ENCODE measurements at regions not wholly inside any gene's neighbourhood (a gene's known extent, or its start where the extent isn't known, plus 50 kb on each side); places are given as distances from the start of the nearest gene placed in this dataset.
"Not testable (repeated sequence)": the region's sequence is repeated elsewhere in the genome, so short reads cannot be mapped to it uniquely, and the experiment has no call there.

- DNase-seq (ENCODE audit: low read depth): no peak
These were observed 529.7 kb downstream of the TBC1D32 start for GRCh38 chr6:120804612-120805011.

DNA sequence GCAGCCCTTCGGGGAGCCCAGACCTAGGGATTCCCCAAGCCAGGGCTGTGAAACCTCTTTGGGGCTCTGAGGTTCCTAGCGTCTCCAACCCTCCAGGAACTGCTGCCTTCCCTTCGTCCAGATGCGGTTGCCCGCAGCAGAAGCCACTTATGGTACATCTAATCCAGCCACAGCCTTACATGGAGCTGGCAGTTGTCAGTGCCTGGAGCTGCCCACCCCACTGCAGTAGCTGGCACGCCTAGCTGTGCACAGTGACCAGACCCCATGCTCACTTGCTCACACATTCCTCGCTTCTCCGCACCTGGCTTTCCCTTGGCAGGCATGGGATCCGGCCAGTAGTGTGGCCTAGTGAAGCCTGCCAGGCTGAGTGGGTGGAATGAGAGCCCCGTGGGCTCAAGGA lies 547.6 kb downstream of the TBC1D32 start:
- DNase-seq (ENCODE audit: low read depth): no peak

DNA sequence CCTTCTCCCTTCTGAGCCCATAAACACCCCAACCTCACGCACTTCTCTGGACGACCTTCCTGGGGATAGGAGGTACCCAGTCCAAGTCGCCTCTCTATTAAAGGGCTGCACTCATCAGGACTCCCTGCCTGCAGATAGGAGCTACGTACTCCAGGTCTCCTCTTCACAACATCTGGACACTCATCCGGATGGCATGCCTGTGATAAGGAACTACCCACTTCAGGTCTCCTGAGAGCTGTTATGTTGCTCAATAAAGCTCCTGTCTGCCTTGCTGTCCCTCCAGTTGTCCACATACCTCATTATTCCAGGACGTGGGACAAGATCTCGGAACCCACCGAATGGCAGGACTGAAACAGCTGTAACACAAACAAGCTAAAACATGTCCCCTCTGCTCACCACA lies 548.0 kb downstream of the TBC1D32 start:
- no peak for DNase-seq (ENCODE audit: low read depth)

DNA sequence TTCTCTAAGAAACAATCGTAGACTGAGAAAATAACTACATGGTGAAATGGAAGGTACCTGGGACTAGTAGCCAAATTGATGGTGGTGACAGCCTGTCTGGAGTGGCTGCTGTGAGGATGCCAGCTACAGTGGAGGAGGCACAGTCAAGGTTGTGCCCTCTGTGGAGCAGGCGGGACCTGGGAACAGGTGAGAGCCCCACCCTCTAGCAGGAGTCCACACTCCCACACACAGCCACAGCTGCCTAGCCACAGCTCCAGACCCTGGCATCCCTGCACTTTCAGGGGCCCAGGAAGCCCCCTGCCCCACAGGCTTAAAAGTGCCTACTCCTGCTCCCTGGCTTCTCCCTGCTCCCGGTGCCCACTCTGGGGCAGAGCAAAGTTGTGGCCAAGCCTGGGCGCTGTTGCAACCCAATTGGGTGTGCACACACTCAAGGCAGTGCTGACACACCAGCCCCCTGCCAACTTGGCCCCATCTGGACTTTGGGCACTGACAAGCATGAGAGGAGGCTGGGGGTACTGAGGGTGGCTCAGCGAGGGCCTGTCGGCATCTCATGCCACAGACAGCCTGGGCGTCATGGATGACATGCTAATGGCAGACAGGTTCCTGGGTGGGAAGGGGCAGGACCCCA lies 548.7 kb downstream of the TBC1D32 start:
- DNase-seq (ENCODE audit: low read depth): no peak

DNA sequence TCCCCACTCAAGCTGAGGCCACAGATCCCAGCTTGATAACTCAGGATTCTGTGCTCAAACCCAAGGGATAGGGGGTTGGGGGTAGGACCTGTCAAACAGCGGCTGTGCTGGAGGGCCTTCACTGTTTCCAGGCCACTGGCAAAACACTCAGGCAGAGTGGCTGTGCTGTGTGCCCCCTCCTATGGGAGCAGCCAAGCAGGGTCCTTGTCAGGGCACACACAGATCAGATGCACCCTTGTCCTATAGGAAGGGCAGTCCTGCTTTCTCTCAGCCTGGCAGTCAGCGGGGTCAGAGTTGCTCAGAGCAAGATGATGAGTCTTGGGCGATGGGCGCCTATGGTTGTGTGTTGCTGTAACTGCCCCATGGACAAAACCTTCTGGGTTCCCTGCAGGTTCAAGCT lies 554.8 kb downstream of the TBC1D32 start:
- no peak for DNase-seq (ENCODE audit: low read depth)

DNA sequence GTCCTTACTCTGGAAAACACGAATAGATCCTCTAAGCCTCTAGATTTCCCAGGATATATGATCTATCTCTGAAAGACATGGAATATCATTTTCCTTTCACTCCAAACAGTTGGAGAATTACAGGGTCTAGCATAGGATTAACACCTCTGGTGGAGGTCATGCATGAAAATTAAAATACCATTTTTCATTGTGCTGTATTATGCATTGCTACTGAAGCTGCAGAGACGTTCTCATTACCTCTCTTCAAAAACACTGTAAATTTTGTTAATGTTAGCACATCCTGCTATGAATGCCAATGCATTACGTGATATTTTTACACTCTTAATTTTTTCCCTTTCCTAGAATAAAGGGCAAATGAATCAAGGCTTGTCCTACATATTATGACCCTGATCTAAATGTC lies 558.6 kb downstream of the TBC1D32 start:
- DNase-seq (ENCODE audit: low read depth): no peak

DNA sequence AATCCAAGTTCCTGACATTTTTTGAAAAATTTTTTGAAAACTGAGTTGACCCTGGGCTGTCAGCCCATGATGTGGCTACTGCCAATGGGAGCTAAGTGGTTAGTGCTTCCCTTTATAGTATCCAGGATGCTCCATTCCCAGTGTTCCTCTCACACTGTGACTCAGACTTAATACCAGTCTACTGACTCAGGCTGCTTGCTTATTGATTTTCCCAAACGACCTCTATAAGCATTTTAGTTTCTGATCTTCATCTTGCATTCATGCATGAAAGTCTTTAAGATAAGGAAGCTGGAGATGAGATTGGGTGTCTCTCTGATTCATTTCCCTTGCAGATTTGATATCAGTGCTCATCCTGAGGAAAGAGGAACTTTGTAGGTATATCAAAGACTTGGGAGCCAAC lies 560.0 kb downstream of the TBC1D32 start:
- DNase-seq (ENCODE audit: low read depth): no peak

GRCh38 chr6:120771019-120771418 lies 563.3 kb downstream of the TBC1D32 start:
- DNase-seq (ENCODE audit: low read depth): no peak

GRCh38 chr6:120764312-120764711 lies 570.0 kb downstream of the TBC1D32 start:
- DNase-seq (ENCODE audit: low read depth): no peak

- no peak for DNase-seq (ENCODE audit: low read depth)
These were observed 574.7 kb downstream of the TBC1D32 start for GRCh38 chr6:120759570-120759969.

- not testable (repeated sequence) for DNase-seq (ENCODE audit: low read depth)
These were observed 585.7 kb downstream of the TBC1D32 start for GRCh38 chr6:120748574-120748973.

DNA sequence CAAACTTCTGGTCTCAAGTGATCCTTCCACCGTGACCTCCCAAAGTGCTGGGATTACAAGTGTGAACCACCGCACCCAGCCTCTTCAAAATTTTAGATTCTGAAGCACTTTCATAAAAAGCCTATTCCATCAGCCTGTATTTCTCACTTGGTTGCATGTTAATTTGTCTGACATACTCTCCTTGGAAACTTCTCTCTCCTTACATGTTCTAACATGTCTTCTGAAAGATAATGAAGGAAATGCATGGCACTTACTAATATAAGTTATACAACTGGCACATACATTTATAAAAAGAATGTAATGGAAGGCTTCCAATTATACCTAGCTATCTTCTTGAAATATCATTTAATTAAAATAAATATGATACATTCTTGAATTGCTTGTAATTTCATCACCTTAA lies 597.5 kb downstream of the TBC1D32 start:
- DNase-seq (ENCODE audit: low read depth): no peak

GRCh38 chr6:120735641-120736040 lies 598.6 kb downstream of the TBC1D32 start:
- no peak for DNase-seq (ENCODE audit: low read depth)

DNA sequence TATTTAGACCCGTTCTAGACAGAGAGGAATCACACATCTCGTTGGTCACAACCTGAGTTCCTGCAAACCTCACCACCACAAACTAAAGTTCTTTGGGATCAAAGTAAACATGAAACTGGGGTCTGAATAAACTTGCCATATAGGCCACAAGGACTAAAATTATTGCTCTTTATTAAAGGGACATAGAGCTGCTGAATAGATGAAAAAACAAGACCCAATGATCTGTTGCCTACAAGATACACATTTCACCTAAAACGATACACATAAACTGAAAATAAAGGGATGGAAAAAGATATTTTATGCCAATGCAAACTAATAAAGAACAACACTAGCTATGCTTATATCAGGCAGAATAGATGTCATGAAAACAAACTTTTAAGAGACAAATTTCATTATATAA lies 623.0 kb downstream of the TBC1D32 start:
- no peak for DNase-seq (ENCODE audit: low read depth)

DNA sequence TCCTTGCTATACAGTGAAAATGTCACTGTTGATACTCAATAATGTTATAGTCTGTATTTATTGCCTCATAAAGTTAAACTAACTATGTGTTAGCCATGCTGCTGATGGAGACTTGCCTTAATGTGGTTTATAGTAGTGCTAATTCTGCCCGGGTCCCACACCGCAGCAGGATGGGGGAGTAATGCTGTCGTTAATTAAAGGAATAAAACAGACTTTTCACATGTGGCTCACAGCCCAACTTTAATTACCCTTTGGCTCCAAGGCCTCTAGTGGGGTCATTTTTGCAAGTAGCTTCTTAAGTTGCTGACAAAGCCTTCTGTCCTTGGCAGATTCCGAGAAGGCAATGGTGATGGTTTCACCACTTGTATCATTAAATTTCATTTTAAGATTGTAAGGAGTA lies 634.3 kb downstream of the TBC1D32 start:
- DNase-seq (ENCODE audit: low read depth): no peak

DNA sequence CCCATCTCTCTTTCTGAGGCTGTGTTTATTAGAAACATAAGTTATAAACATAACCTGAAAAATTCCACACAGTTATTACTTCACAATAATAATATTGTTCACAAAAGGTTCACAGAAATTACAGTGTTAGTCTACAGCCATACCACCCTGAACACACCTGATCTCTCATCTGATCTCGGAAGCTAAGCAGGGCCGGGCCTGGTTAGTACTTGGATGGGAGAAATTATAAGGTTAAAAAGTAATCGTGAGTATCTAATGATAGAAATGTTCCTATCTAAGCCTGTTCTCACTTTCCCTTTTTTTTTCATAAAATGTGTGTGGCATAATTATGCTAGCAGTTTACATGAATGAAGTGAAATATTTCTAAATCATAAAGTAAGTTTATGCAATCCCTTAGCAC lies 647.8 kb downstream of the TBC1D32 start:
- DNase-seq (ENCODE audit: low read depth): no peak

- DNase-seq (ENCODE audit: low read depth): no peak
These were observed 652.1 kb downstream of the TBC1D32 start for GRCh38 chr6:120682145-120682544.

GRCh38 chr6:120681204-120681603 lies 653.1 kb downstream of the TBC1D32 start:
- no peak for DNase-seq (ENCODE audit: low read depth)

GRCh38 chr6:120675886-120676285 lies 658.4 kb downstream of the TBC1D32 start:
- DNase-seq (ENCODE audit: low read depth): no peak

DNA sequence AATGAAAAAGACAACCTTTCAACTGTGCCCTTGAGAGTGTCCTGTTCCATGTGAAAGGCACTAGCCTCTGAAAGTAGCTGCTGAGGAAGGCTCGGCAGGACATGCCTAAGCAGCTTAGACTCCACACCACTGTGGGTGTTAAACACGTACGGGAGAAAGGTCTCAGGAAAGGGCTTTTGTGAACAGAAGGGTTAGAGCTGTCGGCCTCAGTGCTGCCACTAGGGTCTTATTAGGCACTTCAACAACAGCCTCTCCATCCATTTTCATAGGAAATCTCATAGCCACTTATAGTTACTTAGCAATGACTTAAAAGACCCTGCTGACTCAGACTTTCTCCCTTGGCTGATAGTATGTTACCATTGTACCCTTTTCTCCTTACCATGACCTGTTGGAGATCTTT lies 662.8 kb downstream of the TBC1D32 start:
- no peak for DNase-seq (ENCODE audit: low read depth)

- no peak for DNase-seq (ENCODE audit: low read depth)
These were observed 681.8 kb downstream of the TBC1D32 start for GRCh38 chr6:120652506-120652905.

DNA sequence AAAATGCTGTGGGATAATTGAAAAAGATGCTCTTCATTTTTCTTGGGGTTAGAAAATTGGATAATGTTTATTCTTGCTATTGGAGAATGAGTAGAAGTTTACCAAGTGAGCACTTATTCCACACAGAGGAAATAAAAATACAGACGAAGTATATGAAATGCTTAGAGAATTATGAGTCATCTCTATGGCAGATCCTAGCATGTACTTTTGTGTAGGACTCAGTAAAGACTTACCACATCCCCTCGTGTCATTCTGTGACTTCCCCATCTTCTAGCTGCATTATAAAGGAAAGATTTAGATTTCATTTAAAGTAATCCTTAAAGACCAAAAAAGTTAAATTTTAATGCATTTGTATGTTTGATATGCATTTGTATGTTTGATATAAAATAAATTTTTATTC lies 685.6 kb downstream of the TBC1D32 start:
- no peak for DNase-seq (ENCODE audit: low read depth)

- DNase-seq (ENCODE audit: low read depth): no peak
These were observed 688.2 kb downstream of the TBC1D32 start for GRCh38 chr6:120646101-120646500.

DNA sequence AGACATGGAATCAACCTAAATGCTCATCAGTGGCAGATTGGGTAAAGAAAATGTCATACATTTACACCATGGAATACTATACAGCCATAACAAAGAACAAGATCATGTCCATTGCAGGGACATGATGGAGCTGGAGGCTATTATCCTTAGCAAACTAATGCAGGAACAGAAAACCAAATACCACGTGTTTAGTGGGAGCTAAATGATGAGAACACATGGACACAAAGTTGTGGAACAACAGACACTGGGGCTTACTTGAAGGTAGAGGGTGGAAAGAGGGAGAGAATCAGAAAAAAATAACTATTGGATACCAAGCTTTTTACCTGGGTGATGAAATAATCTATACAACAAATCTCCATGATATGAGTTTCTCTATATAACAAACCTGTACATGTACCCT lies 701.3 kb downstream of the TBC1D32 start:
- no peak for DNase-seq (ENCODE audit: low read depth)

GRCh38 chr6:120627612-120628011 lies 706.7 kb downstream of the TBC1D32 start:
- no peak for DNase-seq (ENCODE audit: low read depth)

Measured in activated T-cell treated with anti-CD3 and anti-CD28 coated beads for 48 hours (primary cell).